VCaP (cell line): ENCODE measurements at regions not wholly inside any gene's neighbourhood (a gene's known extent, or its start where the extent isn't known, plus 50 kb on each side); places are given as distances from the start of the nearest gene placed in this dataset.
"Not testable (repeated sequence)": the region's sequence is repeated elsewhere in the genome, so short reads cannot be mapped to it uniquely, and the experiment has no call there.

Experiments
- H3K27ac ChIP-seq: fragments of 450-650 bp; 2 replicates; pipeline ENCODE4 v1.5.1; 2017
- CTCF ChIP-seq: fragments of 450-650 bp; conservative IDR thresholded peaks from 2 replicates; pipeline ENCODE4 v1.5.1; 2017; ENCODE audit warnings: mild to moderate bottlenecking, moderate library complexity

DNA sequence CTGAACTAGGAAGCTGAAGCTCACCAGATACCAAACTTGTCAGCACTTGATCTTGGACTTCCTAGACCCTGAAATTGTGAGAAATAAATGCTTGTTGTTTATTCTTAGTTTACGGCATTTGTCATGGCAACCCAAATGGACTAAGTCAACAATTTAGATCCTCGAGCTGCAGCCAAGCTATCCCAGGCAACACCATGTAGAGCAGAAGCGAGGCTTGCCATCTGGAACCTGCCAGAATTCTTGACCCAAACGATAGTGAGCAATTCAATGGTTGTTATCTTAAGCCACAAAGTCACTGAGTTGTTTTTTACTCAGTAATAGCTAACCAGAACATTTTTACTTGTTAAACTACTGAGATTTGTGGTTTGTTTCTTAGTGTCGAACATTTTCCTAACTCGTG, 458.5 kb upstream of the FLRT2 start:
- H3K27ac ChIP-seq, result no peak overlapping the region
- TF ChIP-seq CTCF, result no peak

- no peak overlapping the region for H3K27ac ChIP-seq
- TF ChIP-seq CTCF, result no peak
Observed at GRCh38 chr14:85074955-85075354, 455.0 kb upstream of the FLRT2 start.

DNA sequence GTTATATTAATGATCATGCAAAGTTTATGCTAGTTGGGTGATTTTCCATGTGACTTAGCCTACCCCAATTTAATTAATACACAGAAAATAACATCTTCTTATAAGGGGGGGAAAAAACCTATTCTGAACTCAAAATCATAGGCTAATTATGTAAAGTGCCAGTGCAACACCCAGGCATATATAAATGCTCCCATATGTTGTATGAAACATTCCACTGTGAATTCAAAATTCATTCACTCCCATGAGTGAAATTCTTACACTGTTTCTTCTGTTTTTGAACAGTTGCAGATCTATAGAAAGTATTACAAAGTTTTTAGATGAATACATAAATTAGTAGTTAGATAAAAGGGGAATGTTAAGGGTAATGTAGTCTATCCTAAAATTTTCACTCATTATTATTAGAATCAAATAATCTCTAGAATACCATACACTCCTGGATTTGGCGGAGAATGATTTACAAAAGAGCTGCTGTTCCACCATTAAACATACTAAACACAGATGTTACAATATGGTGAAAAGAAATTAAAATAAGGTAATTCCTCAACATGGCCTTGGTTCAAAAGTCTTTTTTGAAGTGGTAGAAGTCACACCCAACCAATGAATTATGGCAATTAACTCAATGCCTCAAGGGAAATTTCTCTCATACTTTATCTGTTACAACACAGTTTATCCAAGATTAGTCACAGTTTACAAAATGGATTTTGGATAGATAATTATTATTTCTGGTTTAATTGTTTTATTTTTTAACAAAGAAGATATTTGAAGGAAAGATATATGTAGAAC, 454.1 kb upstream of the FLRT2 start:
- no peak overlapping the region for H3K27ac ChIP-seq
- TF ChIP-seq CTCF, result no peak

- not testable (repeated sequence) for H3K27ac ChIP-seq
Observed at GRCh38 chr14:85077716-85078115, 452.2 kb upstream of the FLRT2 start.

DNA sequence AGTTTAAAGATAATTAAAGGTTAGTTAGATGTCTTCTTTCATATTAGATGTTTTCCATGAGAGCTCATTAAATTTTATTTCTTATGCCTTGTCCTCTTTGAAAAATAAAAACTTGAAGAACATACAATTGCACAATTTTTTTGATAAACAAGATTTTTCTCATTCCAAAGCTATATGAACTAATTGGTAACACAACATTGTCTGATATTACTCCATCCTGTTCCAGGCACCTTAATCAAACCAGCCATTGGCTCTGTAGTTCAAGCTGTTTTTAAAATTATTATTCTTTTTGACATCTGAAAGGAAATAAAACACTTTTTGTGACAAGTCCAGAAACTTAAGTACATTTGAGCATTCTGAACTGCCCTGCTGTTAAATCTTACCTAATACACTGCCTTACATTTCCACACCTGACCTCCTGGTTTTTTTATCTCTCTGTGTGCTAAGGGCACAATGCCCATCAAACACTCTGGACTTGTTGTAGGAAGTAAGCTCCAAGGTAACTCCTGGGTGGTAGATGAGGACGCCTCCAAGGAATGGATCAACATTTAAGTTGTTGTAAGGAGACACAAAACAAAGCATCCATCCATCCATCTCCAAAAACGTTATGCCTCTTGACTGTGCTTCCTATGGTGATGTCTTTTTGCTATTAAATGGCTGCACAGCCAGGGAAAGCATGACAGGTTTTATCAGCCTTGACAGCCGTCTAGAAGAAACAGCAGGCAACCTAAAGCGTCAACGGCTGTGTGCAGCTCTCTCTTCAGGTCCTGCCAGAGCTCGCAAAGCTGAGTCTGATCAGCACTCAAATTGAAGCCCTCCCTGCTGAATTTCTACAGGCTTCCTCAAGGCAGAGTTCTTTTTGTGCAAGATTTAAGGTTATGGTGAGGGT, 449.9 kb upstream of the FLRT2 start:
- no peak for TF ChIP-seq CTCF
- no peak overlapping the region for H3K27ac ChIP-seq

- TF ChIP-seq CTCF, result no peak
- H3K27ac ChIP-seq, result no peak overlapping the region
Observed at GRCh38 chr14:85084344-85084743, 445.6 kb upstream of the FLRT2 start.

- TF ChIP-seq CTCF, result no peak
Observed at GRCh38 chr14:85085981-85086380, 444.0 kb upstream of the FLRT2 start.

GRCh38 chr14:85087201-85087600, 442.7 kb upstream of the FLRT2 start:
- no peak for TF ChIP-seq CTCF
- H3K27ac ChIP-seq, result no peak overlapping the region

More at GRCh38 chr14:85085981-85086380, 444.0 kb upstream of the FLRT2 start:
- no peak overlapping the region for H3K27ac ChIP-seq
